Hepatic stellate cell (primary cell): ENCODE measurements at regions not wholly inside any gene's neighbourhood (a gene's known extent, or its start where the extent isn't known, plus 50 kb on each side); places are given as distances from the start of the nearest gene placed in this dataset.

Experiments
- DNase-seq: peaks from one replicate; pipeline ENCODE4 v3.0.0; 2011; ENCODE audit warnings: low spot score

DNA sequence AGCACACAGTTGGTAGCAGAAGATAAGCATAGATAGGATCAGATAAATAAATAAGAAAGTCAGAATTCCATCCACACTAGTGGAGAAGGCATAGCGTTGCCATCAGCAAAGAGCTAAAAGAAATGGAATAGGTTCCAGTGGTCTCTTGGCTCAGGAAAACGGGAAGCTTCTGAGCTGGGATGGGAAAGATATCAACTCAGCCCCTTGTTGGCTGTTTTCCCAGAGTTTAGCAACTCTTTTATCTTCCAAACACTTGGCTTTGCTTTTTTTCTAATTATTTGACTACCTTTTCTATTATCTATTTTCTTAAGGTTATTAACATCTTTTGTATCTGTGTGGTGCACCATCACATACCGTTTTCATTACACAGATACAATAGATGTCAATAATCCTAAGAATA, 445.7 kb upstream of the TRPC7 start:
- no peak for DNase-seq

DNA sequence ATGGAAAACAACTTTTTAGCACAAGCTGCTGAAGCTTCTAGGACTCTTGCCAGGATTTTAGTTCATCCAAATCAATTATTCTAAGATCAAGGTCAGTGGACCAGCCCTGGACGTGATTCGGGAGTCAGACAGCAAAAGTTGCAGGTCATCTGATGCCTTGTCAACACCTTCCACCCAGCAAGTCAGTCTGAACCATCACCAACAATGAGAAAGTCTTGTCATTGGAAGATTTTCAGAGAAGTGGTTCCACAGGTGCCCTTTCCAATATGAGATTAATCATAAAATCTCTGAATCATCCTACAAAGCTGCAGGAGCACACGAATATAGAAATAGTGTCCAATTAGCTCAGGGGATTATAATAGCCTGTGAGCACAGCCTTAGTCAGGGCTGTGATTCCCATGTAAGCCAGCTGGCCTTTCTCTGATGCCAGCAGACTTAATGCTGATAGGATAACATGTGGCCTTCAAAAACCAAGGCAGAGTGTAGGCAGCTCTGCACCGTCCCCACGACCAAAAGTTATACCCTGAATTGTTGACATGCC, 445.0 kb upstream of the TRPC7 start:
- DNase-seq = peak; percentile 24

GRCh38 chr5:136809382-136809781, 444.0 kb upstream of the TRPC7 start:
- DNase-seq = no peak

DNA sequence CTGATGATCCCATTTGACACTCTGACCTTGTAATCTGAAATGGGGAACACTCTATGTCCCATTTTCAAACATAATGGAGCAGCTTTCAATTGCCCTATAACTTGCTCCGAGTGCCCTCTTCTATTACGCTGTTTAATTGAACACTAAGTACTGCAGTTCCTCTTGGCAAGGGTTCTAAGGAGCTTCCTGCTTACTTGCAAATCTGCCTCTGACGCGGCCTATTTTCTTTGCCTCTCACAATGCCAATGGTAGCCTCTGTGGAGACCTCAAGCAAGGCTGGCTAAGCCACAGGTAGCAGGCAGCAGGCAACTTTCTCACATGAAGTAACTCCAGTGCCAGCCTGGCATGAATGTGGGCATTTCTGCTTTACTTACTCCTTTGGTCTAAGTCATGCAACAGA, 443.4 kb upstream of the TRPC7 start:
- no peak for DNase-seq

GRCh38 chr5:136805466-136805865, 440.1 kb upstream of the TRPC7 start:
- no peak for DNase-seq

- no peak for DNase-seq
Observed at GRCh38 chr5:136802383-136802782, 437.0 kb upstream of the TRPC7 start.

- no peak for DNase-seq
Observed at GRCh38 chr5:136799806-136800372, 434.5 kb upstream of the TRPC7 start.

DNA sequence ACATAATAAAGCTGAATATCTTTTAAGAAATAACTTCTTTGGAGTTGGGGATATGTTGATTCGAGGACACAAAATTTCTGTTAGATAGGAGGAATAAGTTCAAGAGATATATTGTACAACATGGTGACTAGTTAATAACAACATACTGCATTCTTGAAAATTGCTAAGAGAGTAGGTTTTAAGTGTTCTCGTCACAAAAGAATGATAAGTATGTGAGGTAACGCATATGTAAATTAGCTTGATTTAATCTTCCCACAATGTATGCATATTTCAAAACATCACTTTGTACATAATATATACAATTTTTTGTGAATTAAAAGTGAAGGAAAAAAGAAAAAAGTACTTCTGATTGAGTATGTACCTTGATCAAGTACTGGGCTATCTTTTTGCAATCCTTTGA, 428.0 kb upstream of the TRPC7 start:
- no peak for DNase-seq

- DNase-seq = peak; percentile 53
Observed at GRCh38 chr5:136781464-136781863, 416.1 kb upstream of the TRPC7 start.

GRCh38 chr5:136780518-136780917, 415.2 kb upstream of the TRPC7 start:
- DNase-seq = no peak

DNA sequence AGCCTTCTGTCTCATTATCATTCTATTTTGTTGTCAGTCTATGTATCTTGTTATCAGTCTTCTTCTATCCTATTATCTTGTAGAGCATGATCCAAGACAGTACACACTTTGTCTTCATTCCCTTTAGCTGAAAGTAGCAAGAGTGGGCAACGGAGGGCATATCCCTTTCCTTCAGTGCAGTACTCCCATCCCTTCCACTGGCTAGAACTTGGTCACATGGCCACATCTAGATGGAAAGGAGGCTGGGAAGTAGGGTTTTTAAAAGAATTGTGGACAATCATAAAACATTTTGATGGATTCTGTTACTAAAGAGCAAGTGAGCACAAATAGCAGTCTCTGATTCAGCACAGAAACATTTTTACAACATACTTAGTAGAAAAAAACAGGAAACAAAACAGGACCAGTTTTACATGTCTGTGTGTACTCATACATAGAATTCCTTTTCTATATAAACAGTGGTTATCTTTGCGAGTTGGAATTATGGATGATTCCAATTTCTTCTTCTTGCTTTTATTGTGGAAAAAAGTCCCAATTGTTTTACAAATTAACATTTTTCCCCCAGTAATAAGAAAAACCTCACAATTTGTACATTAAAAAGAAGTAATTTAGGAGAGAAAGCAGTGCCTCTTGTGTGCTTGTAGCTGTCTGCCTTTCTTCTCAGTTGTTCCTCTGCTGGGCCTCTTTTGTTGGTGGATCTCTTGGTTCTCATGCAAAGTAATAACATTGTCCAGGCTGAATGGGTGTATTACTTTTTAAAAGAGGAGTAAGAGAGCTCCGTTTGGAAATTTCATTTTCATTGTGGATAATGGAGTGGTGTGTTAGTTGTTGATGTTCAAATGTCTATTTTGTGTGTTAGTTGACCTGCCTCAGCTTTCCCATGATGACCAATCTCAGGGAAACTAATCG, 410.9 kb upstream of the TRPC7 start:
- DNase-seq = no peak

- no peak for DNase-seq
Observed at GRCh38 chr5:136772491-136772890, 407.1 kb upstream of the TRPC7 start.

GRCh38 chr5:136769900-136770684, 404.7 kb upstream of the TRPC7 start:
- peak; percentile 72 for DNase-seq

DNA sequence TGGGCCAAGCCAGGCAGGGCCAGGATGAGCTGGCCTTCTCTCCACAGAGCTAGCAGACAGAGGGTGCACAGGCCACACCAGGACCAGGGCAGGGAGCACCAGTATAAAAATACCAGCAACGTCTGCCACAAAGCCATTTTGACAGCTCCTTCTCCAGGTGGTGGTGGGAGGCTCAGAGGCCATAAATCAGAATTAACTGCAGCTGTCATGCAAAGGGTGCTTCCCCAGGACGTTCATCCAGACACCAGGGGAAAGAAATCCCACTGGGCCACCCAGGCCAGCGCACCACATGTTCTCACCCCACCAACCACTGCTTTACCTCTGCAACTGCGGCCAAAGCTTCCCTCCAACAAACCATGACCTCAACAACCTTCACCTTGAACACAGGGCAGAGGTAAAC, 403.7 kb upstream of the TRPC7 start:
- no peak for DNase-seq

DNA sequence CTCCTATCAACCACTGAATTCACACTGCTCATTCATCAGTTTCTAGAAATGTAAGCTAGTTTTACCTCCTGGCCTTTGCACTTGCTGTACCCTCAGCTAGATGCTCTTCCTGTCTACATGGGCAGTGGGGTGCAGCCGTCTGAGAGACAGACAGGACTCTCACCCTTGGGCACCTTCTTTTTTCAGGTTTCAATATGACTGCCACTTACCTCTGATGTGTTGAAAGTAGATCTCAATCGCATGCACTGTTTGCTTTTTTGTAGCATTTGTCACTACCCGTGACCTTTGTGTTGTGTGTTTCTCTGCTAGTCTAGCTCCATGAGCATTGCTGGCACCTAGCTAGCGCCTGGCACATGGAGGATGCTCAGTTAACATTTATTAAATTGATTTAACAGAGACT, 403.1 kb upstream of the TRPC7 start:
- DNase-seq = no peak

GRCh38 chr5:136766456-136766855, 401.1 kb upstream of the TRPC7 start:
- DNase-seq = no peak

GRCh38 chr5:136764601-136765000, 399.3 kb upstream of the TRPC7 start:
- no peak for DNase-seq

DNA sequence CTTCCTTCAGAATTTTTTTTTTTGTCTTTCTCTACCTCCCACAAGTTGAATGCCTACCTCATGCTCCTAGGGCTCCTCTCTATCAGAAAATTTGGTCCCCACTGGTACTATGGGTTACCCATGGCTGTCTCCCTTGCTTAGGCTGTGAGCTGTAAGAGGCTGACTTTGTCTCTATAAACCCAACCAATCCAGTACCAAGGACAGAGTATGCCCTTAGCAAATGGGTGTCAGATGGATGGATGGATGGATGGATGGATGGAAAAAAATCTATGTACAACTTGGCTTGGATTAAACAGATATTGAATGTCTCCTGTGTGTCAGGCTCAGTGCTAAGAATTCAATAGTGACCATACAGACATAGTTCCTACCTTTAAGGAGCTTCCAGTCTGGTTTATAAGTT, 398.2 kb upstream of the TRPC7 start:
- no peak for DNase-seq

- no peak for DNase-seq
Observed at GRCh38 chr5:136754216-136754615, 388.9 kb upstream of the TRPC7 start.

DNA sequence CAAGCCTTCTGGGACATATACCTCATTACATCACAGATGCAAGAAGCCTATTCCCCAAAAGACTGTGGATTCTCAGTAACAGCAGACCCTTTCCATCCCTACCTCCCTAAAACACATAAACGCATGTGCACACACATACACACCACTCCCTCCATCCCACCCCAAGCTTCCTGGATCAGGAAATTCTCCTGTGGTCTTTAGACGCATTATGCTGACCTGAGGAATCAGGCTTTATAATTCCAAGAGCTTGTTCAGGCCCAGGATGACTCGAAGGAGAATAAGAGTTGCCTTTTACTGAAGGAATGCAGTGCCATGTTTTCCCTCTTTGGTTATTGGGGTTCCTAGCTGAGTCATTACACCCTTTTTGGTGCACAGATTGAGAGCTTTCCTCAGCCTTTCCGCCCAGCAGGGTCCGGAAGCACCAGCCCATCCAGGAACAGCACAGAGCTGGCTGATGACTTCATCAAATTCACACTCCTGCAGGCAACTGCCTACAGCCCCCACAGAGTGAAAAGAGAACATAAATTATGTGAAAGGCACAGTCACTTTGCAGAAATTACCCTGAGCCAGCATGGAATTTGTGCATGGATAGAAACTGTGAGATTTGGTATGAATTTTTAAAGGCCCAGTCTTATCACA, 385.0 kb upstream of the TRPC7 start:
- DNase-seq = no peak

DNA sequence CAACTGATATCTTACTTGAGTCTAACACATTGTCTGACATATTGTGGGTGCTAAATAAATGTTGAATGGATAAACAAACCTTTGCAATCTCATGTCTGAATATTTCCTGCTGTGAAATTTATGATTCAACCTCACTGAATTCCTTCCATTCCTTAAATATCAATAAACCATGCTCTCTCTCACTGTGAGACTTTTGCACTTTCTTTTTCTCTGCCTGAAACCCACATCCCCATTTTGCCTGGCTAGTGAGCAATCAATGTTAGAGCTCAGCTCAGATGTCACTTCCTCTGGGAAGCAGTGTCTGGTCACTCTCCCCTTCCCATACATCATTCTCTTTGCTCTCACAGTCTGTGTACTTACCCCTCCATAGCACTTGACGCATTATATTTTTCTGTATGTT, 383.7 kb upstream of the TRPC7 start:
- peak; percentile 40 for DNase-seq

DNA sequence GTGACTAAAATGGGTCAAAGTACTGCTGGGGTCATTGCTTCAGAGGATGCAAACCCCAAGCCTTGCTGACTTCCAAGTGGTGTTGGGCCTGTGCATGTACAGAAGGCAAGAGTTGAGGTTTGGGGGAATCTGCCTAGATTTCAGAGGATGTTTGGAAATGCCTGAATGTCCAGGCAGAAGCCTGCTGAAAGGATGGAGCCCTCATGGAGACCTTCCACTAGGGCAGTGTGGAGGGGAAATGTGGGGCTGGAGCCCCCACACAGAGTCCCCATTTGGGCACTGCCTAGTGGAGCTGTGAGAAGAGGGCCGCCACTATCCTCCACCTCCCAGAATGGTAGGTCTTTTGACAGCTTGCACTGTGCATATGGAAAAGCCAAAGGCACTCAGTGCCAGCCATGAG, 377.7 kb upstream of the TRPC7 start:
- no peak for DNase-seq
